ENCODE measurements at regions not wholly inside any gene's neighbourhood (a gene's known extent, or its start where the extent isn't known, plus 50 kb on each side); places are given as distances from the start of the nearest gene placed in this dataset.

- Mint-ChIP-seq H3K4me3 (no peak overlapping the region), H3K9me3 (peaks cover 2% of the 10 kb centered on the region), H3K27me3 (ENCODE audit: insufficient read depth, low read depth) (no peaks in the 10 kb centered on the region), H3K36me3 (peaks cover 1% of the 10 kb centered on the region), H3K27ac (no peak overlapping the region), H3K4me1 (no peaks in the 10 kb centered on the region)
- DNase-seq (ENCODE audit: low spot score) = no peak
- no peak for TF ChIP-seq CTCF (IDR thresholded peaks at IDR 0.05)
- TF ChIP-seq EZH2phosphoT487 (IDR thresholded peaks at IDR 0.05) = no peak
- TF ChIP-seq EZH2 (IDR thresholded peaks at IDR 0.05) = no peak
- no peaks in the 10 kb centered on the region for H3K9me3 ChIP-seq (ENCODE audit: low read depth)
- no peaks in the 10 kb centered on the region for H3K4me1 ChIP-seq
- H3K27ac ChIP-seq = no peak overlapping the region
- no peaks in the 10 kb centered on the region for H3K79me2 ChIP-seq (ENCODE audit: low read depth)
- H3K9ac ChIP-seq = no peak overlapping the region
- H3K4me3 ChIP-seq = no peak overlapping the region
- no peaks in the 10 kb centered on the region for H3K27me3 ChIP-seq
- no peak overlapping the region for H3K4me2 ChIP-seq
- H2AFZ ChIP-seq (replicated peaks) = no peak overlapping the region
- no peaks in the 10 kb centered on the region for H3F3A ChIP-seq (ENCODE audit: low read depth)
- H4K20me1 ChIP-seq (ENCODE audit: low read depth) = no peaks in the 10 kb centered on the region
- H3K36me3 ChIP-seq = no peaks in the 10 kb centered on the region
Measured at GRCh38 chr5:111627862-111628261, 115.5 kb upstream of the STARD4 start.

GRCh38 chr5:111626473-111627148, 114.3 kb upstream of the STARD4 start:
- H3K27ac ChIP-seq = no peak overlapping the region
- Mint-ChIP-seq H3K4me1 (no peaks in the 10 kb centered on the region), H3K27me3 (ENCODE audit: insufficient read depth, low read depth) (no peaks in the 10 kb centered on the region), H3K4me3 (no peak overlapping the region), H3K27ac (no peak overlapping the region), H3K36me3 (peaks cover 1% of the 10 kb centered on the region), H3K9me3 (peaks cover 2% of the 10 kb centered on the region)
- H3K9me3 ChIP-seq (ENCODE audit: low read depth) = no peaks in the 10 kb centered on the region
- H3K27me3 ChIP-seq = no peaks in the 10 kb centered on the region
- no peak overlapping the region for H3K4me2 ChIP-seq
- TF ChIP-seq EZH2phosphoT487 (IDR thresholded peaks at IDR 0.05) (no peak), EZH2 (IDR thresholded peaks at IDR 0.05) (no peak), CTCF (IDR thresholded peaks at IDR 0.05) (no peak)
- no peak for DNase-seq (ENCODE audit: low spot score)
- no peak overlapping the region for H3K4me3 ChIP-seq
- H3K4me1 ChIP-seq = no peaks in the 10 kb centered on the region
- H3K79me2 ChIP-seq (ENCODE audit: low read depth) = no peaks in the 10 kb centered on the region
- no peaks in the 10 kb centered on the region for H3F3A ChIP-seq (ENCODE audit: low read depth)
- no peak overlapping the region for H2AFZ ChIP-seq (replicated peaks)
- no peak overlapping the region for H3K9ac ChIP-seq
- no peaks in the 10 kb centered on the region for H3K36me3 ChIP-seq
- H4K20me1 ChIP-seq (ENCODE audit: low read depth) = no peaks in the 10 kb centered on the region

- no peak overlapping the region for H3K4me3 ChIP-seq
- Mint-ChIP-seq H3K4me1 (no peaks in the 10 kb centered on the region), H3K27me3 (ENCODE audit: insufficient read depth, low read depth) (no peaks in the 10 kb centered on the region), H3K9me3 (no peaks in the 10 kb centered on the region), H3K36me3 (no peaks in the 10 kb centered on the region), H3K27ac (no peak overlapping the region), H3K4me3 (no peak overlapping the region)
- H4K20me1 ChIP-seq (ENCODE audit: low read depth) = no peaks in the 10 kb centered on the region
- H3K27ac ChIP-seq = no peak overlapping the region
- TF ChIP-seq EZH2 (IDR thresholded peaks at IDR 0.05) (no peak), EZH2phosphoT487 (IDR thresholded peaks at IDR 0.05) (no peak), CTCF (IDR thresholded peaks at IDR 0.05) (no peak)
- DNase-seq (ENCODE audit: low spot score) = no peak
- H3K27me3 ChIP-seq = no peaks in the 10 kb centered on the region
- H3K36me3 ChIP-seq = no peaks in the 10 kb centered on the region
- H3F3A ChIP-seq (ENCODE audit: low read depth) = no peaks in the 10 kb centered on the region
- H3K9me3 ChIP-seq (ENCODE audit: low read depth) = no peaks in the 10 kb centered on the region
- no peak overlapping the region for H3K4me2 ChIP-seq
- H3K4me1 ChIP-seq = no peaks in the 10 kb centered on the region
- no peak overlapping the region for H3K9ac ChIP-seq
- no peaks in the 10 kb centered on the region for H3K79me2 ChIP-seq (ENCODE audit: low read depth)
- no peak overlapping the region for H2AFZ ChIP-seq (replicated peaks)
Measured at GRCh38 chr5:111618623-111619271, 106.4 kb upstream of the STARD4 start.
